ENCODE measurements at regions not wholly inside any gene's neighbourhood (a gene's known extent, or its start where the extent isn't known, plus 50 kb on each side); places are given as distances from the start of the nearest gene placed in this dataset.

DNA sequence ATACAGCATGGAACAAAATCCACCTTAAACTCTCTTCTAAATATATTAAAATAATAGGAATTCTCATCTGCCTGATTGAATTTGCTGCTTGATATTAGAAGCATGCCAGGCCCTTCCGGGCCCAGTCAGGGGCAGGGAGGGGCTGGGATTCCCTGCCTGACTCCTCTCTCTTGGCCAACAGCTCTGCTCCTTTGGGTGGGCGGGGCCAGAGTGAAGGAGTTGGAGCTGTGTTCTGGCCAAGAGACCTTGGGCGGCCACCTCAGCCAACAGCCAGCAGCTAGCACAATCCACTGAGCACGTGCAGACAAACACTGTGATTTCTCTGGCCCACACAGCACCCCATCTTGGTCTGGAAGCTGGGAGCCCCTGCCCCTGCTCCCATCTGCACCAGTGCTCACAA is 140.3 kb downstream of the PJA1 start:
- no peak for DNase-seq

DNA sequence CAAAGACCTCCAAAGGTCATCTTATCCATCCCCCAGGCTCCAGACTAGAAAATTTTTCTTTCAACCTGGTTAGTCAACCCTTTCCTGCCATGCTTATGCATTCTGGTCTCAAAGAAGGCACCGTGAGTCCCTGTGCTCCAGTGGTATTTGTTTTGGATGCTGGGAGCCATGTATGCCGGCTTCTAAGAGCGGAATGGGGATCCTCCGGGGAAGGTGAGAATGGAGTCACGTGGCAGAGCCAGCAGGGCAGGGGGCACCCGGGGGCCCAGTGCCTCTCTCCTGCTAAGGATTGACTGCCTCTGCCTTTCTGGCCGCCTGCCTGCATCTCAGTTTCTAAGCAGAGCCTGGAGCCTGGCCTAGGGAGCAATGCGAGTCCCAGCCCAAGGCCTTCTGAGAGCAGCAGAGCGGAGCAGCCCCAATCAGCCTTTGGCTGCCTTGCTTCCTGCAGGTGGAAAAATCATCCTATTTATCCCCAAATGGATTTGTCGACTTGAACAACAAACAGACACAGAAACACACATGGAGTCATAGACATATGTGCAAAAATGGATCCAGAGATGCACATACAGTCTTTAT is 141.0 kb downstream of the PJA1 start:
- DNase-seq = no peak

DNA sequence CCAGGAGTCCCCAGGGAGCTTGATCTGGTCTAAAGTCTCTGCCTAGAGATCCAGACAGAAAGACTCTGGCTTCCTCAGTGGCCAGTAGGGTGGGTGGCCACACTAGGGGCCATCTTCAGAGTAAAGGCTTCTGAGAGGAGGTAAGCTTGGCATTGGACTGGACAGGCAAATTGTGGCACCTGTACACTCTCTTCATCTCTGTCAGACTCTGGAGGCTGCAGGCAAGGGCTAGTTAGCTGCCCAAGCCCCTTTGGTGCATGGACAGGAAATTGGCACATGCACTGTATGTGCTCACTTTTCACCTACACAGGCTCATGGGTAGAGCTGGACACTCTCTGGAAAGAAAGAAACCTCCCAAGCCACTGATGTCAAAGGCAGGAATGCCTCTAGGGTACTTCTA is 142.8 kb downstream of the PJA1 start:
- no peak for DNase-seq

DNA sequence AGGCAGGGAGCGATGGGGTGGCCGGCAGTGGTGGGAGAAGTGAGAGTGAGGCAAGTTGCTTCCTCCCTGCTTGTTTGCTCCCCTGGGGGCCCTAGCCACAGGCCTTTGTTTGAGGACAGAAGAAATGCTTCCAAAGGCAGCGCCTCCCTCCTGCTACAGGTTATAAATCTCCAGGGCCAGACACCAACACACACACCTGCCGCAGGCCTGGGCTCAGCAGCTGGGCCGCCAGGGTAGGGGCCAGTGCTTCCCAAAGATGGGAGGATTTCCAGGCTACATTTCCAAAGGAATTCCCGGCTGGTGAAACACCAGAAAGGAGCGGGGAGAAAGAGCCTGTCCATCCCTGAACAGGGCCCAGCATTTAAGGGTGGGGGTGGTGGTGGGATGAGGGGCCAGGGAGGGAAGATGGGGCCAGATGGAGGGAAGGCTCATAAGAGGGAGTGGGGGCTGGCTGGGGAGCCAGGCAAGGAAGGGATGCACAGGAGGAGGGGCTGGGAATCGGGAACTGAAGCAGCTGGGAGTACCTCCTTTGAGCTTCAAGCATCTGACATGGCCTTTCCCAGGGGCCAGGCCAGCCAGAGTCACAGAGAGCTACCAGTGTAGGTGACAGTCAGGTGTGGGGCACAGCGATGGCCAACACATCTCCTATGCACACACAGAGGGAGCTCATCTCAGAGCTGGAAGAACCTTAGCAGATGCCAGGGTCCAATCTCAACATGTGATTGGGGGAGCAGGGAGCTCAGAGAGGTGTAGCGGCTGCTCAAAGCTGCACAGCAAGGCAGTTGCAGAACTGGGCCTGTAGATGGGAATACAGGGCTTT is 143.9 kb downstream of the PJA1 start:
- DNase-seq = no peak

DNA sequence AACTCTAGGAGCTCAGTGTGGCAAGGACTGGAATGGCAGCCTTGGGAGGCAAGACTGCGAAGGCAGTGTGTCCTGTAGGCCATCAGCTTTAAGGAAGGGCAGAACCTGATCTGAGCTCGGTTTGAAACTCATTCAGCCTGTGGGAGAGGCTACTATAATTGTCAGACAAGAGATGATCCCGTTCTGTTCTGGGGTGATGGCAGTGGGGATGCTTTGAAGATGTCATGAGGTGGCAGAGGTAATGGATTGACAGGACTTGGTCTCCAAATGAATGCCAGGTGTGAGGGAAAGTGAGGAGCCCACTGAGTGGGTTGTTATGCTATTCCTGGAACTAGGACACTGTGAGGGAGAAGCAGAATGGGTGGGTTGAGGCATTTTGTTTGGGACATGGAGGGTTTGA is 144.9 kb downstream of the PJA1 start:
- no peak for DNase-seq

DNA sequence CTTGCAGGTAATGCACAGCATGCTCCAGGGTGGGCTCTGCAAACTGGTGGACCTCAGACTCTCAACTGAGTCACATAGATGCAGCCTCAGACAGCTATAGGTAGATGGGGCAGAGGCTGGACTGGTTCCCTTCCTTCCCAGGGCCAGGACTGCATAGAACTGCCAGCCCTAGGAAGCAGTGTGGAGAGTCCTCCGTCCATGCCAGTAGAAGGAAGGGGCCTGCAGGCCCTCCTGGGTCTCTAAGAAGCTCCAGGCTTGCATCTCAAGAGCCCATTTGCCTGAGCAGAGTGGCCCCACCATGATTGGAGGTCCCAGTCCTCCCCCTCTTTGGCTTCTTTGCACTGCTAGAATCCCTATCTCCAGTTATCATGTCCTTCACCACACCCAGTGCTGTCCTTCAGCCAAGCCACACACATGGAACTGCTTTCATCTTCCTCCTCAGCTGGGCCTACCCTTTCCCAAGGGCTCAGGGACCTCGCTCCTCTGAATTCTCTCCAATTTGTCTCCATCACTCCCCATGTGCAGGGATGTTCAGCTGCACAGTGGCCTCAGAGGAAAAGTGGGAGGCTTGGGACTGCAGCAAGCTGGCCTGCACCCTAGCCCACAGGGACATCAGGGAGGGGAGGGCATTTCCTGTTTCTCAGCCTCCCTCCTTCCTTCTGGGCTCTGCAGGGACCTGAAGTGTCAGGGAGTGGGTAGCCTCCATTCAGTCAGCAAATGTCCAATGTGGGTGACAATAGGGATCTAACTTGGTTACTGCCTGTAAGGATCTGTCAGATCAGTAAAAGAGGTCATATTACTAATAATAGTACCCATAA is 146.0 kb downstream of the PJA1 start:
- DNase-seq = no peak

DNA sequence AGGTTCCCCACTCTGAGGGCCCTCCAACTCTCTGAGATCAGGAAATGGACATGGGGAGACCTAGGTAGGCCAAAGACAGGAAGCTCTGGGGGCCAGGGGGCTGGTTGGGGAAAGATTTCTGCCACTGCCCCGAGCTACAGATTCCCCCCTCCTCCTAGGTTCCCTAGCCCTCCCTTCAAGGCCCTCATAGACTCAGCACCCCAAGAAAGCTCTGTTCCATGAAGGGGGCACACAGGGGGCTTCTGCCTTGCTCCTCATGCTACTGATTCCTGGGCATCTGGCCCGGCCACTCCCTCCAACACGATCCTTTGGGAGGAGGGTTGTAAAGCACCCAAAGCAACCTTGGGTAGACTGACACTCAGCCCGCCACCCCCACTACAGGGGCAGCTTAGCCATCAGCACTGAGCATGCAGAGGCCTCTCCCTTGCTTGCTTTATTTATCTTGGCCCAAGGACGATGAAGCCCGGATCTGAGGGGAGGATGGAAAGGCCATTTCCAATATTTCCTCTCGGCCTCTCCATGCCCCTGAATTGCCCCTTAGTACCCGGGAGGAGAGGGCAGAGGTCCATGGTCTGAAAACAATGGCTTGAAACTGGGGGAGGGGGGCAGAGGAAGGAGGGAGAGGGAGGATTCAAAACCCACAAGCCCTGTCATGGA is 146.7 kb downstream of the PJA1 start:
- DNase-seq = no peak

DNA sequence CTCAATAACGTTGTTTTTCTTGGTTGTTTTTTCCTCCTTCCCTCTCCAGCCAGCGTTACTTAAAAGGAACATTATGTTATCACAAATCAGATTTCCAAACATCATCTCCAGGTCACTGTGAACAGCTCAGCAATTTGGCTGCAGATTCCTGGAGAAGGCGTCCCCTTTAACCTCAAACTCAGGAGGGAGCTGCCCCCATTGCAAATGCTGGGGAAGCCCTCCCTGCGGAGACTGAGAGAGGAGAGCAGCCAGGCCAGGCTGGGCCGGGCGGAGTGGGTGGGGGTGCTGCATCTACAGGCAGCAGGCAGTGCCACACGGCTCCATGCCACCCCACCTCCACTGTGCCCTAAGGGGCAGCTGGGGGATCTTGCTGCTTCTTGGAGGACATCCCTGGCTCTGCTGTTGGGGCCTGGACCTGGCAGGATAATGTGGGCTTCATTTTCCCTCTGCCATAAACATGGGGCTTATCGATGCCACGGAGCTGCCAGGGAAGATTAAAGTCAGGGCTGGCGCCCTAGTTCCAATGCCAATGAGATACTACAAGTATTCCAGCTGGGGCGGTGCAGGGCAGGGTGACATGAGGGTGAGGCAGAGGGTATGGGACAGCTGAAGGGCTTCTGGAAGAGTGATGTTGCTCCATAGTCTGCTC is 148.8 kb downstream of the PJA1 start:
- no peak for DNase-seq

DNA sequence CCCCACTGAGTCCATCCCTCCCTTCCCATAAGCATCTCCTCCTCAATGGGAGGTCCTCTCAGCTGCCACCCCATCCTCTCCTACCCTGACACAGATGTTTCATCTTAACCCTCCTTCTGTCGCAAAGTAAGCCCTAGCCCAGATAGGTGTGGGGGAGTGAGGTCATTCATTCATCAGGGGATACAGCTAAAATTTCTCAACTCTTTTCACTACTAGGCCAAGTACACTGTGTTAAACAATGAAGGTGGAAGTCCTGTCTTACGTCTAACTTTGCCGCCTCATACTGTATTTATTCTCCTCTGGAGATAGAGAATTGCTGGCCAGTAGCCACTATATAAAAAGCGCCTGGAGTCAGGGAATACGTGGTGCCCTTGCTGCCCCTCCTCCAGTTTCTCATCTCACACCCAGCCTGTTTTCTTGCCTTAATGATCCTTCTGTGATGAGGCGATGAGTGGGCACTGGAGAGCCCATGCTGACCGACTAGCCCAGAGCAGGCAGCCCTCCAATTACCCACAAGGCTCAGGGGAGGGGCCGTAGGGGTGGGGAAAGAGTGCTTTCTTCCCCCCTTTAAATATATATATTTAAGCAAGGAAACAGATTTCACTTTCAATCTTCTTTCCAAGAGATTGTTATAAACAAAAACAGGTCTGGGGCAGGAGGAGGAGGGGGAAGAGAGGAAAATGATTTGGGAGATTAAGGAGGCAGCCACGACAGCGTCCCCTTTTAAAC is 149.5 kb downstream of the PJA1 start:
- no peak for DNase-seq

DNA sequence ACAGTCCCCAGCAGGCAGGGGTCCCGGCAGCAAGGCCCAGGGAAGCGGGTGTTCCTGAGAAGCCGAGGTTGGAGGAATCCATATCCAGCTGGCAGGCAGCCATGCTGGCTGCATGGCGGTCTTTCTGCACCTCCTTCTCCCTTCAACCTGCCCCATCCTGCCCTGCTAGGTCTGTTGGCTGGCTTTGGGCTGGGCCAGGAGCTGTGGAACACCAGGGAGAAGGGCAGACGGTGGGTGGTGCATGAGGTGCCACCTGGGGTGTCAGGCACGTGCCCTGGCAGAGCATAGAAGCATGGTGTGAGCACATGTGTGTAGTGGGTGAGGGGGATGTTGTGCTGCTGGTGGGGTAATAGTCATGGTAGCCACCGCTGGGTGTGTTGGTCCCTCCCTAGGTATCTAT is 150.1 kb downstream of the PJA1 start:
- DNase-seq = no peak

DNA sequence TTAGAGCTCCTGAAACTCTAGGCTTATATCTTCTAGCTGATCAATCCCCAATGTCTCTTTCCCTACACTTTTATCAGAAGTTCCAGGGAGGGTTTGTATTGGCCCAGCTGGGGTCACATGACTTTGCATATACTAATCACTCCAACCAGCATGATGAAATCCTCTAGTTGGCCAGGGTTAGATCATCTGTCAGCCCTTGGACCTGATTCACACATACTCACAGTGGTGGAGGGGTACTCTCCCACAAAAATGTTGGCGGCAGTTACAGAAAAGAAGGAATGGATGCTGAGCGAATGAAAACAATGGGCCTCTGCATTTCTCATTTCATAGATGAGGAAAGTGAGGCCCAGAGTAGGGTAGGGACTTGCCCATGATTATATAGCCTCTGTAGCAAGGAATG is 151.1 kb downstream of the PJA1 start:
- no peak for DNase-seq

DNA sequence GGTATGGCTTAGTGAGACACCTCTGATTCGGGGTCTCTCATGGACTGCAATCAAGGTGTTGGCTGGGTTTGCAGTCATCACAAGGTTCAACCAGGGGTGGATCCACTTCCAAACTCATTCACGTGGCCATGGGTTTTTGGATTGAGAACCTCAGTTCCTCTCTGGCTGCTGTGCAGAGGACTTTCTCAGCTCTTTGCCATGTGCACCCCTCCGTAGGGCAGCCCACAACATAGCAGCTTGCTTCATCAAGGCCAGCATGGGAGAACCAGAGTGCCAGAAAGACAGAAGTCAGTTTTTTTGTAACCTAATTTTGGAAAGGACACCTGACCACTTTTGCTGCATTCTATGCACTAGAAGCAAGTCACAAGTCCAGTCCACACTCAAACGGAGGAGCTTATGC is 154.9 kb downstream of the PJA1 start:
- DNase-seq = no peak

DNA sequence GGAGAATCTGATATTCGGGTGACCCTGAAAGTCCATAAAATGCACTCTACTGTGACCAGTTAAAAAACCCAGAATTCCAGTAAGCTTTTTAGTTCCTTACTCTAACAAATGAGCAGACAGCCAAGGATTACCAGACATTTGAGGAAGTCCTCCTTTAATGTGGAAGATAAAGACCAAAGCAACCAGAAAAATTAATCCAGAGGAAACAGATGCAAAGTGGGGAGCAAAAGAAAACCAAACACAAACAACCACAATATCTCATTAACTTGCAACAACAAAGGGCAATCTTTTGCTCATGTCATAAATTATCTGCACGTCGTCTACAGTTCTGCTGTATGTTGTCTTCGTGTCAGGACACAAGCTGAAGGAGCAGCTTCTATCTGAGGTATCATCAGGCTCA is 164.4 kb downstream of the PJA1 start:
- DNase-seq = no peak

DNA sequence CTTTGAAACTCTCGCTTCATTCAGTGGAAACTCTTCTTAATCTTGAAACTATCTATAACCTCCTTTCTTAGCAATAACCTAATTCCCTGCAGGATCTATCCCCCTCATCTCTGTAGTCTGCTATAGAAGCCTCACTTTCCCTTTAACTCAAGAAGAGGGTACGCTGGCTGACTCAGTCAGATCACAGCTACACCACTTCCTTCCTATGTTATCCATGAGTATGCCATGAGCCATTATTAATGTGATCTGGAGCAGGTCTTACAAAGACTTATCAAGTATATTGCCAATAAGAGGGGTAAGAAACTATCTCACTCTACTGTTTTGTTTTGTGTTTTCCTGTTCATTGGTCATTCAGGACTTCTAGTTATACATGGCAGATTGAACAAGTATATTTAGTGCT is 165.3 kb downstream of the PJA1 start:
- DNase-seq = no peak

DNA sequence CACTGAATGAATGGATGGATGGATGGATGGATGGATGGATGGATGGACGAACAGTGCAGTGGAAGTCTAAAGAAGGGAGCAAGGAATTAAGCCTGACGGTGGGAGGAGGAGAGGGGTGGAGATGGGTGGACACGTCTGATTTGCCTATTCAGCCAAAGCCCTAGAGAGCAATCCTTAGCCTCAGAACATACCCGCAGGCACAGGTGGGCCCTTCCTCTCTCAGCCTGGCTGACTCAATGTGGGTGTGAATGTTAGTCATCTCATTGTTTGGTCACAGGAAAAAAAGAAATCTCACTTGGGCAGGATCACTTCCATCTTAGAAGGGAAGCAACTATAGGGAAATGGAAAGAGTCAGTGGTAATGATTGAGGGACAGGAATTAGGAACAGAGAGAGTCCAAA is 165.9 kb downstream of the PJA1 start:
- no peak for DNase-seq

DNA sequence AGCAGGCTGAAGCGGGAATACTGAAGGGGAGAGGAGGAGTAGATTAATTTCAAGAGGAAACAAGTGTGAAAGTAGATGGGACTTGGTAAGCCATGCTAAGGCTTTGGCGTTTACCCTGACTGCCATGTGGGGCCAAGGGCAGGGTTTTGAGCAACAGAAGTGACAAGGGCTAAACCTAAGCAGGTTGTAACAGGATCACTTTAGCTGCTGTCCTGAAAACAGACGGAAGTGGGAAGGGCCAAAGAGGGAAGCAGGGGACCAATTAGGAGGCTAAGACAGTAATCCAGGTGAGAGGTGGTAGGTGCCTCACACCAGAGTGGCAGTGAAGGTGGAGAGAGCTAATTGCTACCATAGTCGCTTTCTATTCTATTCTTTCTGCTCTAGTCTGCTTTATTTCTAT is 166.5 kb downstream of the PJA1 start:
- DNase-seq = no peak

DNA sequence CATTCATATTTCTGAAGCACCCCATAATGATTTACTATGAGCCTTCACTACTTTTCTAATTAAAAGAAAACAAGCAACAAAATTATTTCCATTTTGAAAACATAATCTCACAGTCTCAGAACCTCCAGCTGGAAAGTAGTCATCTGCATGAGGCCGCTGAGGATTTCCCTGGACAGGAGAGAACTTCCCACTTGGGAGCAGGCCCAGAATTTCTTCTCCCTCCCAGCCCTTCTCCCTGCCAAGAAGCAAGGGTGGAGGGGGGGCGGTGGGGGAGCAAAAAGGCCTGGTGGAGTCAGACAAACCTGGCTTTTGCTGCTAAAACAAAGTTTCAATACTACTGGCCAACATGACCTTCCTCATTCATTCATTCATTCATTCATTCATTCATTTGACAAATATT is 167.3 kb downstream of the PJA1 start:
- no peak for DNase-seq

DNA sequence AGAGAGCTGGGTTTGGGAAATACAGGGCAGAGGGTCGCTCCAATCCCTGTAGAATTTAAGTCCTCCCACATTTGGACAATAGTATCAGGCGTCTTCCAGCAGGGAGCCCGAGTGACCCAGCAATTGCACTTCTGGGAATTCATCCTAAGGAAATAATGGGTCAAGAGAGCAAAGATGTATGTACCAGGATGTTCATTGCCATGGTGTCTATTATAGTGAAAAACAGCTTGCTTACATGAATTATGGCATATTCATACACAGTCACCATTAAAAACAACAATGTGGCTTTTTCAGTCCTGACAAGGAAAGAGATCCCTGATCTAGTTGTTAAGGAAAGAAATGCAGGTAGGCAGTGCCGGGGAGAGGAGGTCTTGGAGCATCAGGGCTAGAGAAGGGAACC is 167.7 kb downstream of the PJA1 start:
- DNase-seq = no peak

DNA sequence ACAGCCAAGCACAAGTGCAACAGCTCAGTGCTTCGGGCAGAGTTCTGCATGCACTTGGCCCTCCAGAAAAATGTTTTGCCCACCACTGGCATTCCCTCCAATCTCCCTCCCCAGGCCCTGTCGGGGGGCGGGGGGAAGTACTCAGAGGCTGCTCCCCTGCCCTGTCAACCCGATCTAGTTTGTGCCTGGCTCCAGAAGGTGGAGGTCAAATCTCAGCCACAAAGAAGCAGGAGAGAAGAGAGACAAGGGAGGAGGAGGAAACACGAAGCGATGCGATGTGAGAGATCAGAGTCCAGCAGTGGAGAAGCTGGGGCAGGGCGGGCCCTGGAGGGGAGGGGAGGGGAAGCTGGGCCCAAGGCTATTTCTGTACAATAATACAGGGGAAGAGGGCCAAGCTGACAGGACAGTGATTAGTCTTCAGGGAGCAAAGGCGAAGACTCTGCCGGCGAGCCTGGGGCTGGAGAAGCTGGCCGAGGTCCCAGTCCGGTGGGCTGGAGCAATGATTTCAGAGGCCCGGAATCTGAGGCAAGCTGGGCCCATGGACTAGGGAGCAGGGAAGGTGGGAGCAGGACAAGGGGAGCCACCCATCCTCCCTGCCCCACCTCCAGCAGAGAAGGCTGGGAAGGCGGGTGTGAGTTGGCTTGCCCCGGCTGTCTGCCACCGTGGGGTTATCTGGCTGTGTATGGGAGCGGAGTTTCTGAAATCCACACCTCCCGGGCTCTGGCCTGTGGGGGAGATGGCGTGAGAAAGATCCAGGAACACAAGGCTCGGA is 167.1 kb downstream of the EFNB1 start:
- no peak for DNase-seq

DNA sequence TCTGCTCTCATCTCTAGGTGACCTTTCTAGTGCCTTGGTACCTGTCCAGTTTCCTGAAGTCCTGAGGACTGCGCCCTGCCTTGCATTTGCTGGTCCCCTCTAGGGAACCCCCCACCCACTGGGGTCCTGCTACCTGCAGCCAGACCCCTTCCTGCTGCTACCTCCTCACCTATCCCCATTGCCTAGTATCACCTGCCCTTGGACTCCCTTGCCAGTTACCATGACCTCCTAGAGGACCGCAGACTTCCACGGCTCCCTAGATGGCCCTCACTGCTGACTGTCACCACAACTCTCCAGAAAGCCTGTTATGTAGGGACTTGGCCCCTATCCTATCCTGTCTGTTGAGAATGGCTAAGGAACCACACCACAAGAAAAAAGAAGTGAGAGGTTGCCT is 166.6 kb downstream of the EFNB1 start:
- no peak for DNase-seq

DNA sequence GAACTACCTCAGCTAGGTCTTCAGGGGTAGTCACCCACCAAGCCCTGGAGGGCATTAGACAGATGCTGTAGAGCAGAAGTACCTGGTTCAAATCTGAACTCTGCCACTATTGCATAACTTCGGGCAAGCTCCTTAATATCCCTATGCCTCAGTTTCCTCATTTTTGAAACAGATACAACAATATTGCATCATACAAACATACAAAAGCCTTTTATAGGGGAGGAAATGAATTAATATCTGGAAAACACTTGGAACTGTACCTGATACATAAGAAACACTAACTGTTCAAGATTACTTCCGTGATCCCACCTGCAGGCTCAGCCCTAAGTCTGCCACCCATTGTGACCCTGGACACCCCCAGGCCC is 166.1 kb downstream of the EFNB1 start:
- DNase-seq = no peak
